Neuronal stem cell (in vitro differentiated cells): ENCODE measurements at regions not wholly inside any gene's neighbourhood (a gene's known extent, or its start where the extent isn't known, plus 50 kb on each side); places are given as distances from the start of the nearest gene placed in this dataset.

Source experiments
- DNase-seq: peaks from one replicate; pipeline ENCODE4 v3.0.0-alpha.2; 2013; ENCODE audit warnings: low spot score
- H2AFZ ChIP-seq: one replicate; pipeline ENCODE4 v1.6.1; 2013; ENCODE audit warnings: mild to moderate bottlenecking, low read length, inconsistent platforms
- H2AK5ac ChIP-seq: 2 replicates; pipeline ENCODE4 v1.6.1; 2013; ENCODE audit warnings: low read depth, mild to moderate bottlenecking, inconsistent platforms, low read length, moderate library complexity, mixed read lengths
- H2BK120ac ChIP-seq: 2 replicates; pipeline ENCODE4 v1.6.1; 2013; ENCODE audit warnings: low read depth, mild to moderate bottlenecking, inconsistent platforms, low read length, moderate library complexity, mixed read lengths
- H2BK12ac ChIP-seq: one replicate; pipeline ENCODE4 v1.6.1; 2013; ENCODE audit warnings: low read length, inconsistent platforms
- H2BK15ac ChIP-seq: 2 replicates; pipeline ENCODE4 v1.6.1; 2013; ENCODE audit warnings: mild to moderate bottlenecking, low read length, inconsistent platforms, mixed read lengths
- H2BK5ac ChIP-seq: one replicate; pipeline ENCODE4 v1.6.1; 2013; ENCODE audit warnings: inconsistent platforms, mild to moderate bottlenecking, low read length, moderate library complexity
- H3K14ac ChIP-seq: one replicate; pipeline ENCODE4 v1.6.1; 2013; ENCODE audit warnings: low read length, inconsistent platforms
- H3K18ac ChIP-seq: 2 replicates; pipeline ENCODE4 v1.6.1; 2013; ENCODE audit warnings: low read length, inconsistent platforms
- H3K23ac ChIP-seq: 2 replicates; pipeline ENCODE4 v1.6.1; 2013; ENCODE audit warnings: low read depth, mild to moderate bottlenecking, mixed read lengths, low read length, inconsistent platforms; ENCODE audit not compliant: poor library complexity
- H3K27ac ChIP-seq: replicated peaks from 3 replicates; pipeline ENCODE4 v1.5.1; 2013; ENCODE audit warnings: low read length, inconsistent platforms
- H3K27me3 ChIP-seq, 3 experiments: 2 replicates each; pipeline ENCODE4 v1.6.1; 2013; ENCODE audit warnings: low read length in 3 of 3, mild to moderate bottlenecking in 2 of 3, inconsistent platforms in 1 of 3, low read depth in 1 of 3, mixed read lengths in 1 of 3, moderate library complexity in 1 of 3; ENCODE audit not compliant: control insufficient read depth in 3 of 3, insufficient read depth in 3 of 3
- H3K36me3 ChIP-seq, 2 donors: replicated peaks in 1 of 2; 2 replicates each; pipeline ENCODE4 v1.6.1; 2013; ENCODE audit warnings: low read length in 2 of 2; ENCODE audit not compliant: control insufficient read depth in 2 of 2, insufficient read depth in 2 of 2
- H3K4ac ChIP-seq: 2 replicates; pipeline ENCODE4 v1.6.1; 2013; ENCODE audit warnings: inconsistent platforms, mild to moderate bottlenecking, low read length, moderate library complexity
- H3K4me1 ChIP-seq, 2 donors: 1 replicate in 1 of 2; 2 replicates in 1 of 2; pipeline ENCODE4 v1.6.1; 2013; ENCODE audit warnings: low read length in 2 of 2, low read depth in 1 of 2; ENCODE audit not compliant: control insufficient read depth in 2 of 2, insufficient read depth in 1 of 2
- H3K4me2 ChIP-seq: one replicate; pipeline ENCODE4 v1.6.1; 2013; ENCODE audit warnings: mild to moderate bottlenecking, low read length, inconsistent platforms; ENCODE audit not compliant: insufficient read depth, poor library complexity, severe bottlenecking
- H3K4me3 ChIP-seq, 2 donors: 2 replicates each; pipeline ENCODE4 v1.5.1; 2013; ENCODE audit warnings: low read length in 2 of 2, mild to moderate bottlenecking in 2 of 2, inconsistent platforms in 1 of 2, moderate library complexity in 1 of 2
- H3K79me1 ChIP-seq: one replicate; pipeline ENCODE4 v1.6.1; 2013; ENCODE audit warnings: low read depth, mild to moderate bottlenecking, inconsistent platforms, low read length, moderate library complexity
- H3K9ac ChIP-seq: one replicate; pipeline ENCODE4 v1.6.1; 2013; ENCODE audit warnings: mild to moderate bottlenecking, low read depth, low read length, inconsistent platforms; ENCODE audit not compliant: poor library complexity
- H3K9me3 ChIP-seq, 2 donors: replicated peaks in 1 of 2; 2 replicates each; pipeline versions ENCODE3 to v1.6.1; 2013; ENCODE audit warnings: low read length in 2 of 2, mild to moderate bottlenecking in 2 of 2, inconsistent platforms in 1 of 2, low read depth in 1 of 2, mixed read lengths in 1 of 2, moderate library complexity in 1 of 2; ENCODE audit not compliant: control insufficient read depth in 2 of 2, insufficient read depth in 1 of 2
- H4K8ac ChIP-seq: one replicate; pipeline ENCODE4 v1.6.1; 2013; ENCODE audit warnings: low read depth, mild to moderate bottlenecking, inconsistent platforms, low read length, moderate library complexity
- H4K91ac ChIP-seq: one replicate; pipeline ENCODE4 v1.6.1; 2013; ENCODE audit warnings: low read length, low read depth, mild to moderate bottlenecking, inconsistent platforms; ENCODE audit not compliant: poor library complexity
- whole genome bisulfite sequencing, 2 donors: extraction: QIAGEN DNeasy Blood & Tissue Kit; methylation state at CpG; one replicate each; pipeline ENCODE4 v1.1.7; 2013; ENCODE audit warnings: missing lambda C conversion rate in 2 of 2, mixed read lengths in 1 of 2; ENCODE audit not compliant: insufficient read length in 2 of 2, insufficient replicate concordance in 1 of 2; ENCODE audit errors: extremely low coverage in 2 of 2; 5-methylcytosine and 5-hydroxymethylcytosine counted together

GRCh38 chr13:73720216-73720840 is 413.9 kb downstream of the KLF12 start:
- no peak overlapping the region for H2BK15ac ChIP-seq
- H4K8ac ChIP-seq, result no peak overlapping the region
- DNase-seq, result no peak
- H3K79me1 ChIP-seq, result no peaks in the 10 kb centered on the region
- no peak overlapping the region for H3K4me2 ChIP-seq
- H3K18ac ChIP-seq, result no peak overlapping the region
- no peak overlapping the region for H3K14ac ChIP-seq
- H3K4me1 ChIP-seq, result no peaks in the 10 kb centered on the region
- H3K27me3 ChIP-seq, result no peaks in the 10 kb centered on the region
- no peaks in the 10 kb centered on the region for H3K9me3 ChIP-seq
- no CpG with 5 or more reads among the region's 5 CpGs for WGBS, 2 donors
- H4K91ac ChIP-seq, result no peak overlapping the region
- H2BK5ac ChIP-seq, result no peak overlapping the region
- no peak overlapping the region for H3K23ac ChIP-seq
- H2BK12ac ChIP-seq, result no peak overlapping the region
- no peak overlapping the region for H2AK5ac ChIP-seq
- no peak overlapping the region for H3K4ac ChIP-seq
- H2BK120ac ChIP-seq, result no peak overlapping the region
- H3K9ac ChIP-seq, result no peak overlapping the region
- peaks cover 0 to 19% of the 10 kb centered on the region in 2 donors for H3K36me3 ChIP-seq
- no peak overlapping the region for H2AFZ ChIP-seq
- no peak overlapping the region for H3K27ac ChIP-seq
- H3K4me3 ChIP-seq, result no peak overlapping the region

DNA sequence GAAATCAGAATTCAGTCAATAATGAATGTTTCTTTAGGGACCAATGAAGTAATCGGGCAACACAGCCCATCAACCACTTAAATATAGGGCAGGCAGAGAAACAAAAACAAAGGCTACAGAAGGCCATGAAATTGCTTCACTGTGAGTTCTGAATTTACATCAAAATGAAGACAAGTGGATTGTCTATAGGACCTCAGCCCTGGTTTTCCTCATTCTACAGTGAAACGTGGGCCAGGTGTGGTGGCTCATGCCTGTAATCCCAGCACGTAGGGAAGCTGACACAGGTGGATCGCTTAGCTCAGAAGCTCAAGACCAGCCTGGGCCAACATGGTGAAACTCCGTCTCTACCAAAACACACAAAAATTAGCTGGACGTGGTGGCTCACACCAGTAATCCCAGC is 416.0 kb downstream of the KLF12 start:
- no peak overlapping the region for H2BK15ac ChIP-seq

GRCh38 chr13:73717632-73718031 is 416.6 kb downstream of the KLF12 start:
- no CpG with 5 or more reads among the region's 2 CpGs for whole genome bisulfite sequencing, 2 donors
- Histone ChIP-seq H3K9me3 (no peaks in the 10 kb centered on the region), H3K27me3 (no peaks in the 10 kb centered on the region), H3K14ac (no peak overlapping the region), H2BK12ac (no peak overlapping the region), H3K23ac (no peak overlapping the region), H3K4me3 (no peak overlapping the region), H3K4me2 (no peak overlapping the region), H3K4ac (no peak overlapping the region), H3K4me1 (no peaks in the 10 kb centered on the region), H4K8ac (no peak overlapping the region), H2AFZ (no peak overlapping the region), H2BK120ac (no peak overlapping the region), H2BK15ac (no peak overlapping the region), H4K91ac (no peak overlapping the region), H3K79me1 (no peaks in the 10 kb centered on the region), H2AK5ac (no peak overlapping the region), H2BK5ac (no peak overlapping the region), H3K27ac (no peak overlapping the region), H3K18ac (no peak overlapping the region), H3K36me3 (peaks cover 0 to 46% of the 10 kb centered on the region in 2 donors), H3K9ac (no peak overlapping the region)
- no peak for DNase-seq

More for the DNA sequence above, 416.0 kb downstream of the KLF12 start:
- peak overlapping the region; percentile 6 for H4K8ac ChIP-seq
- no peak overlapping the region for H2AFZ ChIP-seq
- no peak overlapping the region for H3K27ac ChIP-seq
- no peak overlapping the region for H3K4me2 ChIP-seq
- no peaks in the 10 kb centered on the region for H3K9me3 ChIP-seq
- WGBS, 2 donors, result no CpG with 5 or more reads among the region's 6 CpGs
- peaks cover 0 to 40% of the 10 kb centered on the region in 2 donors for H3K36me3 ChIP-seq
- H3K27me3 ChIP-seq, result no peaks in the 10 kb centered on the region
- H3K4me3 ChIP-seq, result no peak overlapping the region
- H3K4ac ChIP-seq, result no peak overlapping the region
- H2BK12ac ChIP-seq, result no peak overlapping the region
- no peaks in the 10 kb centered on the region for H3K79me1 ChIP-seq
- no peak for DNase-seq
- no peak overlapping the region for H3K14ac ChIP-seq
- no peak overlapping the region for H2AK5ac ChIP-seq
- H3K4me1 ChIP-seq, result no peaks in the 10 kb centered on the region
- no peak overlapping the region for H4K91ac ChIP-seq
- H3K23ac ChIP-seq, result no peak overlapping the region
- H3K18ac ChIP-seq, result no peak overlapping the region
- no peak overlapping the region for H2BK5ac ChIP-seq
- no peak overlapping the region for H2BK120ac ChIP-seq
- H3K9ac ChIP-seq, result no peak overlapping the region

GRCh38 chr13:73715911-73716510 is 418.2 kb downstream of the KLF12 start:
- no peak overlapping the region for H3K18ac ChIP-seq
- no peak overlapping the region for H3K4me3 ChIP-seq
- H3K4me2 ChIP-seq, result no peak overlapping the region
- peaks cover 0 to 60% of the 10 kb centered on the region in 2 donors for H3K36me3 ChIP-seq
- no peak overlapping the region for H3K27ac ChIP-seq
- H2BK12ac ChIP-seq, result no peak overlapping the region
- H2BK120ac ChIP-seq, result no peak overlapping the region
- no peak overlapping the region for H2BK15ac ChIP-seq
- no peaks in the 10 kb centered on the region for H3K27me3 ChIP-seq
- no CpG with 5 or more reads among the region's 2 CpGs for WGBS, 2 donors
- H2AK5ac ChIP-seq, result no peak overlapping the region
- H2AFZ ChIP-seq, result no peak overlapping the region
- H3K79me1 ChIP-seq, result no peaks in the 10 kb centered on the region
- no peaks in the 10 kb centered on the region for H3K9me3 ChIP-seq
- no peak overlapping the region for H3K14ac ChIP-seq
- no peak overlapping the region for H4K8ac ChIP-seq
- no peak overlapping the region for H3K9ac ChIP-seq
- H3K23ac ChIP-seq, result no peak overlapping the region
- H3K4ac ChIP-seq, result no peak overlapping the region
- no peak for DNase-seq
- H2BK5ac ChIP-seq, result no peak overlapping the region
- no peak overlapping the region for H4K91ac ChIP-seq
- H3K4me1 ChIP-seq, result no peaks in the 10 kb centered on the region
